OCI-LY7 (cell line): ENCODE measurements at regions not wholly inside any gene's neighbourhood (a gene's known extent, or its start where the extent isn't known, plus 50 kb on each side); places are given as distances from the start of the nearest gene placed in this dataset.
"Not testable (repeated sequence)": the region's sequence is repeated elsewhere in the genome, so short reads cannot be mapped to it uniquely, and the experiment has no call there.

Experiments used
- EZH2phosphoT487 ChIP-seq: fragments of 200-600 bp; sonication (generic); IDR thresholded peaks from 2 replicates; pipeline ENCODE4 v1.6.1; 2018; ENCODE audit warnings: low read depth, borderline replicate concordance, mild to moderate bottlenecking, mixed run types, antibody characterized with exemption, low read length, moderate library complexity, mixed read lengths
- TF ChIP-seq, protein P1 (sequence below): fragments of 200-600 bp; sonication (generic); conservative IDR thresholded peaks from 2 replicates; pipeline ENCODE4 v1.5.1; 2014; ENCODE audit warnings: mild to moderate bottlenecking, antibody characterized with exemption, low read length, moderate library complexity, mixed read lengths

DNA sequence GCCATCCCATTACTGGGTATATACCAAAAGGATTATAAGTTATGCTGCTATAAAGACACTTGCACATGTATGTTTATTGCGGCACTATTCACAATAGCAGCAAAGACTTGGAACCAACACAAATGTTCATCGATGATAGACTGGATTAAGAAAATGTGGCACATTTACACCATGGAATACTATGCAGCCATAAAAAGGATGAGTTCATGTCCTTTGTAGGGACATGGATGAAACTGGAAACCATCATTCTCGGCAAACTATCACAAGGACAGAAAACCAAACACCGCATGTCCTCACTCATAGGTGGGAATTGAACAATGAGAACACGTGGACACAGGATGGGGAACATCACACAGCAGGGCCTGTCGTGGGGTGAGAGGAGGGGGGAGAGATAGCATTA, 1057.6 kb downstream of the REEP3 start:
- TF ChIP-seq, protein P1, sequence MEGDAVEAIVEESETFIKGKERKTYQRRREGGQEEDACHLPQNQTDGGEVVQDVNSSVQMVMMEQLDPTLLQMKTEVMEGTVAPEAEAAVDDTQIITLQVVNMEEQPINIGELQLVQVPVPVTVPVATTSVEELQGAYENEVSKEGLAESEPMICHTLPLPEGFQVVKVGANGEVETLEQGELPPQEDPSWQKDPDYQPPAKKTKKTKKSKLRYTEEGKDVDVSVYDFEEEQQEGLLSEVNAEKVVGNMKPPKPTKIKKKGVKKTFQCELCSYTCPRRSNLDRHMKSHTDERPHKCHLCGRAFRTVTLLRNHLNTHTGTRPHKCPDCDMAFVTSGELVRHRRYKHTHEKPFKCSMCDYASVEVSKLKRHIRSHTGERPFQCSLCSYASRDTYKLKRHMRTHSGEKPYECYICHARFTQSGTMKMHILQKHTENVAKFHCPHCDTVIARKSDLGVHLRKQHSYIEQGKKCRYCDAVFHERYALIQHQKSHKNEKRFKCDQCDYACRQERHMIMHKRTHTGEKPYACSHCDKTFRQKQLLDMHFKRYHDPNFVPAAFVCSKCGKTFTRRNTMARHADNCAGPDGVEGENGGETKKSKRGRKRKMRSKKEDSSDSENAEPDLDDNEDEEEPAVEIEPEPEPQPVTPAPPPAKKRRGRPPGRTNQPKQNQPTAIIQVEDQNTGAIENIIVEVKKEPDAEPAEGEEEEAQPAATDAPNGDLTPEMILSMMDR: not testable (repeated sequence)
- TF ChIP-seq EZH2phosphoT487: not testable (repeated sequence)
